Keratinocyte (primary cell): ENCODE measurements at regions not wholly inside any gene's neighbourhood (a gene's known extent, or its start where the extent isn't known, plus 50 kb on each side); places are given as distances from the start of the nearest gene placed in this dataset.

Experiments used
- CTCF ChIP-seq, 3 experiments: IDR thresholded peaks in 1 of 3; conservative IDR thresholded peaks in 1 of 3; optimal IDR thresholded peaks in 1 of 3; 2 replicates in 2 of 3; 3 replicates in 1 of 3; pipeline versions ENCODE3 to v1.5.1; 2011; ENCODE audit warnings: low read length in 3 of 3, mild to moderate bottlenecking in 3 of 3, moderate library complexity in 2 of 3, control low read depth in 1 of 3, inconsistent platforms in 1 of 3; ENCODE audit not compliant: insufficient read depth in 2 of 3; ENCODE audit errors: extremely low read depth in 1 of 3
- EZH2 ChIP-seq: IDR thresholded peaks from one replicate; pipeline ENCODE4 v1.6.1; 2012; ENCODE audit warnings: inconsistent platforms, mild to moderate bottlenecking, low read length, moderate library complexity

- TF ChIP-seq CTCF (optimal IDR thresholded peaks at IDR 0.05 in 1 of 3, IDR thresholded peaks at IDR 0.05 in 1 of 3, conservative IDR thresholded peaks at IDR 0.05 in 1 of 3; ENCODE audit: extremely low read depth in 1 of 3, insufficient read depth in 2 of 3, low read length in 3 of 3) (no peak), EZH2 (no peak)
These were observed 185.7 kb downstream of the KATNAL1 start for GRCh38 chr13:30121666-30122065.
